ENCODE measurements at regions not wholly inside any gene's neighbourhood (a gene's known extent, or its start where the extent isn't known, plus 50 kb on each side); places are given as distances from the start of the nearest gene placed in this dataset.

DNA sequence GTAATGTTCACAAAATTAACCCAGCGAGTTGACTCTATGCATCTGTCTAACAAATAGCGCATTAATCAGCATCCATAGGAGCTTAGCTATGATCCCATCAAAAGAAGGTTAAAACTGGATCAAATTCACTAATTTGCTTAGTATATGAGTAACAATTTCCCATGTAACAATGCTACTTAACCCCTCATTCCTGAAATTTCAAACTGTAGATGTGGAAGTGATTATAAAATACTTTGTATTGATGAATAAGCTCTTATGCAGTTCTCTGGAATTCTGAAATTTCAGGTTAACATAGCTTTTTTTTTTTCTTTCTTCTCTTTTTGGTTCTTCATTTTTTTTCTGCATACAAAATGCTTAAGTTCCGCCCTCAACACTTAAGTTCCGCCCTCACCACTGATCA lies 1272.7 kb downstream of the KCNT2 start:
- H3K9me3 Mint-ChIP-seq (ENCODE audit: unreplicated experiment): peaks cover 2% of the 10 kb centered on the region
- TF ChIP-seq, protein P1, sequence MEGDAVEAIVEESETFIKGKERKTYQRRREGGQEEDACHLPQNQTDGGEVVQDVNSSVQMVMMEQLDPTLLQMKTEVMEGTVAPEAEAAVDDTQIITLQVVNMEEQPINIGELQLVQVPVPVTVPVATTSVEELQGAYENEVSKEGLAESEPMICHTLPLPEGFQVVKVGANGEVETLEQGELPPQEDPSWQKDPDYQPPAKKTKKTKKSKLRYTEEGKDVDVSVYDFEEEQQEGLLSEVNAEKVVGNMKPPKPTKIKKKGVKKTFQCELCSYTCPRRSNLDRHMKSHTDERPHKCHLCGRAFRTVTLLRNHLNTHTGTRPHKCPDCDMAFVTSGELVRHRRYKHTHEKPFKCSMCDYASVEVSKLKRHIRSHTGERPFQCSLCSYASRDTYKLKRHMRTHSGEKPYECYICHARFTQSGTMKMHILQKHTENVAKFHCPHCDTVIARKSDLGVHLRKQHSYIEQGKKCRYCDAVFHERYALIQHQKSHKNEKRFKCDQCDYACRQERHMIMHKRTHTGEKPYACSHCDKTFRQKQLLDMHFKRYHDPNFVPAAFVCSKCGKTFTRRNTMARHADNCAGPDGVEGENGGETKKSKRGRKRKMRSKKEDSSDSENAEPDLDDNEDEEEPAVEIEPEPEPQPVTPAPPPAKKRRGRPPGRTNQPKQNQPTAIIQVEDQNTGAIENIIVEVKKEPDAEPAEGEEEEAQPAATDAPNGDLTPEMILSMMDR (IDR thresholded peaks at IDR 0.05; ENCODE audit: partially characterized antibody, unreplicated experiment): no peak
- H3K27ac Mint-ChIP-seq (ENCODE audit: unreplicated experiment): no peak overlapping the region
- no peaks in the 10 kb centered on the region for H3K36me3 Mint-ChIP-seq (ENCODE audit: unreplicated experiment)
- peaks cover 8% of the 10 kb centered on the region for H3K4me1 Mint-ChIP-seq (ENCODE audit: low read depth, unreplicated experiment)
- DNase-seq: no peak
- H3K27me3 Mint-ChIP-seq (ENCODE audit: unreplicated experiment): no peaks in the 10 kb centered on the region
- no peak overlapping the region for H3K4me3 Mint-ChIP-seq (ENCODE audit: unreplicated experiment)

DNA sequence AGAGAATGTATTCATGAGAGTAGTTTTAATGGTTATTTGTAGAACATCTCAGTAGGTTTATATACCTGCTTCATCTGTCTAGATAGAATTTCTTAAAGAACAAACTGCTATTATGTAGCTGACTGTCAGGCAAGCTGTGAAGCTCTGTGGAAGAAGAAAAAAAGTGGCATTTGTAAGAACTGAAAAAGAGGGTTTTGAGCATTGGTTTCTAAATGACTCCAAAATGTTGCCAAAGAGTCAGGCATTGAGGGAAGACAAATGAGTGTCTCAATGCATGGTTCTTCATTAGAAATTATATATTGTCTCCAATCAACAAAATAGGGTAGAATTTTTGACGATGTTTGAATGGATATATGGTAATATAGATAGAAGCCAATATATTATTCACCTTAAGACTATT lies 1276.1 kb downstream of the KCNT2 start:
- Mint-ChIP-seq H3K4me3 (ENCODE audit: unreplicated experiment) (no peak overlapping the region), H3K4me1 (ENCODE audit: low read depth, unreplicated experiment) (peaks cover 4% of the 10 kb centered on the region), H3K27ac (ENCODE audit: unreplicated experiment) (no peak overlapping the region), H3K27me3 (ENCODE audit: unreplicated experiment) (no peaks in the 10 kb centered on the region), H3K9me3 (ENCODE audit: unreplicated experiment) (peaks cover 2% of the 10 kb centered on the region), H3K36me3 (ENCODE audit: unreplicated experiment) (no peaks in the 10 kb centered on the region)
- TF ChIP-seq, protein P1 (IDR thresholded peaks at IDR 0.05; ENCODE audit: partially characterized antibody, unreplicated experiment): no peak
- no peak for DNase-seq

DNA sequence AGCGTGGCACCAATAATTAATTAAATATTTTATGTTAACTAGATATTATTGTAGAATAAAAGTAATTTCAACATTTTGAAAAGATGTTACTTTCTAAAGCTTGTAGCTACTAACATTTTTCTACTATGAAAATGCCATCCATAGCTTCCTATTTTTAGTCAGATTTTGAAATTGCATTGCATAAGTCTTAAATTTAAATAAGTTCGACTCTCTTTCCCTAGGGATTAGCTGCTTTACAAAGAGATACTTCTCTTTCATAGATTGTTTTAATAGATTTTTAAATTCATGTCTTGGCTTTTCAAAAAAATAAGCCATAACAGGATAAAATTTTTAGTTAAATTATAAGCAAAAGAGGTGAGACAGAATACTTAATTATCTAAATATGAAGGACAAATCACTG lies 1279.6 kb downstream of the KCNT2 start:
- no peaks in the 10 kb centered on the region for H3K4me1 Mint-ChIP-seq (ENCODE audit: low read depth, unreplicated experiment)
- no peak for DNase-seq
- H3K36me3 Mint-ChIP-seq (ENCODE audit: unreplicated experiment): no peaks in the 10 kb centered on the region
- H3K27ac Mint-ChIP-seq (ENCODE audit: unreplicated experiment): no peak overlapping the region
- H3K27me3 Mint-ChIP-seq (ENCODE audit: unreplicated experiment): no peaks in the 10 kb centered on the region
- TF ChIP-seq, protein P1 (IDR thresholded peaks at IDR 0.05; ENCODE audit: partially characterized antibody, unreplicated experiment): no peak
- H3K9me3 Mint-ChIP-seq (ENCODE audit: unreplicated experiment): peaks cover 3% of the 10 kb centered on the region
- no peak overlapping the region for H3K4me3 Mint-ChIP-seq (ENCODE audit: unreplicated experiment)

DNA sequence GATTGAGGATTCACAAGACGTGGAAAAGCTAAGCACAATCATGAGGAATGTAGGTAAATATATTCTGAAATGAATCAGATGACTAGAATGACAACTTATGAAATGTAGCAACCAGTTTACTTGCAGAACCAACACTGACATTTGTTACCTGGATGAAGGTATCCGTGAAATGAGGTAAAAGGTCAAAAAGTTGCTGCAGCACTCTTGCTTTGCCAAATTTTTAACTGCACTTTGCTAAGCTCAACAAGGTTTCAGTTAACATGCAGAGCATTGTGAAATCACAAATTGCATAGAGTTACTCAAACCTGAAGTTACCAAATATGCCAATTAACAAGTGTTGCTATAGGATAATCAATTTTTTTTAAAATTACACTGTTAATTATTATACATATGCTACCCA lies 1280.1 kb downstream of the KCNT2 start:
- H3K36me3 Mint-ChIP-seq (ENCODE audit: unreplicated experiment): no peaks in the 10 kb centered on the region
- DNase-seq: no peak
- no peaks in the 10 kb centered on the region for H3K4me1 Mint-ChIP-seq (ENCODE audit: low read depth, unreplicated experiment)
- H3K27ac Mint-ChIP-seq (ENCODE audit: unreplicated experiment): no peak overlapping the region
- no peaks in the 10 kb centered on the region for H3K27me3 Mint-ChIP-seq (ENCODE audit: unreplicated experiment)
- peaks cover 3% of the 10 kb centered on the region for H3K9me3 Mint-ChIP-seq (ENCODE audit: unreplicated experiment)
- H3K4me3 Mint-ChIP-seq (ENCODE audit: unreplicated experiment): no peak overlapping the region
- TF ChIP-seq, protein P1 (IDR thresholded peaks at IDR 0.05; ENCODE audit: partially characterized antibody, unreplicated experiment): no peak

DNA sequence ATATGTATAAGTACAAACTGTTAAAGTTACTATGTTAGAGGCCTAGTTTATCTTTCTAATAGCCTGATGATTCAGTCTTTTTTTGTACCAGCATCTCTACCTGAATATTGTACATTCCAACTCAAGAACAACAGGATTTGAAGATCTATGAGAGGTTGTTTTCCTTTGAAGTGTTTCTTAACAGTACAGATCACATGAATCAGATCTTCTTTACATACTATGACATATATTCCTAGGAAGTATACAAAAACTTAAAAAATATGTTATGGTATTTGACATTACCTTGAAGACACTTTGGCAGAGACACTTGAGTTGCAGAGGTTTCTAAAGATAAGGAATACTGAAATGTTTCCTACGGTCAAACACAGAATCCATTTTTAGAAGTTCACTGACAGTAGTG lies 1280.9 kb downstream of the KCNT2 start:
- TF ChIP-seq, protein P1 (IDR thresholded peaks at IDR 0.05; ENCODE audit: partially characterized antibody, unreplicated experiment): no peak
- Mint-ChIP-seq H3K27ac (ENCODE audit: unreplicated experiment) (no peak overlapping the region), H3K4me3 (ENCODE audit: unreplicated experiment) (no peak overlapping the region), H3K27me3 (ENCODE audit: unreplicated experiment) (no peaks in the 10 kb centered on the region), H3K36me3 (ENCODE audit: unreplicated experiment) (no peaks in the 10 kb centered on the region), H3K4me1 (ENCODE audit: low read depth, unreplicated experiment) (no peaks in the 10 kb centered on the region), H3K9me3 (ENCODE audit: unreplicated experiment) (peaks cover 1% of the 10 kb centered on the region)
- DNase-seq: no peak
